SU-DHL-6 (cell line): ENCODE measurements at regions not wholly inside any gene's neighbourhood (a gene's known extent, or its start where the extent isn't known, plus 50 kb on each side); places are given as distances from the start of the nearest gene placed in this dataset.

Source experiments
- EZH2phosphoT487 ChIP-seq: fragments of 200-600 bp; sonication (generic), shearing (Covaris generic); conservative IDR thresholded peaks from 2 replicates; pipeline ENCODE4 v1.6.1; 2018; ENCODE audit warnings: mild to moderate bottlenecking, antibody characterized with exemption, low read length, moderate library complexity, mixed read lengths
- TF ChIP-seq, protein P1 (sequence below): fragments of 200-600 bp; sonication (generic); IDR thresholded peaks from one replicate; pipeline ENCODE4 v1.5.1; 2017; ENCODE audit warnings: antibody characterized with exemption, mild to moderate bottlenecking, low read length, moderate library complexity; ENCODE audit not compliant: insufficient read depth, poor library complexity, severe bottlenecking

- TF ChIP-seq, protein P1, sequence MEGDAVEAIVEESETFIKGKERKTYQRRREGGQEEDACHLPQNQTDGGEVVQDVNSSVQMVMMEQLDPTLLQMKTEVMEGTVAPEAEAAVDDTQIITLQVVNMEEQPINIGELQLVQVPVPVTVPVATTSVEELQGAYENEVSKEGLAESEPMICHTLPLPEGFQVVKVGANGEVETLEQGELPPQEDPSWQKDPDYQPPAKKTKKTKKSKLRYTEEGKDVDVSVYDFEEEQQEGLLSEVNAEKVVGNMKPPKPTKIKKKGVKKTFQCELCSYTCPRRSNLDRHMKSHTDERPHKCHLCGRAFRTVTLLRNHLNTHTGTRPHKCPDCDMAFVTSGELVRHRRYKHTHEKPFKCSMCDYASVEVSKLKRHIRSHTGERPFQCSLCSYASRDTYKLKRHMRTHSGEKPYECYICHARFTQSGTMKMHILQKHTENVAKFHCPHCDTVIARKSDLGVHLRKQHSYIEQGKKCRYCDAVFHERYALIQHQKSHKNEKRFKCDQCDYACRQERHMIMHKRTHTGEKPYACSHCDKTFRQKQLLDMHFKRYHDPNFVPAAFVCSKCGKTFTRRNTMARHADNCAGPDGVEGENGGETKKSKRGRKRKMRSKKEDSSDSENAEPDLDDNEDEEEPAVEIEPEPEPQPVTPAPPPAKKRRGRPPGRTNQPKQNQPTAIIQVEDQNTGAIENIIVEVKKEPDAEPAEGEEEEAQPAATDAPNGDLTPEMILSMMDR: no peak
- no peak for TF ChIP-seq EZH2phosphoT487
These were observed 177.8 kb upstream of the SFSWAP start for GRCh38 chr12:131533139-131533538.
